Peyer's patch (tissue), 4 donors: ENCODE measurements at regions not wholly inside any gene's neighbourhood (a gene's known extent, or its start where the extent isn't known, plus 50 kb on each side); places are given as distances from the start of the nearest gene placed in this dataset.

Source experiments
- DNase-seq, 3 donors: peaks; one replicate each; pipeline ENCODE4 v3.0.0-alpha.2; 2017 to 2019
- H3K27ac ChIP-seq, 4 donors: fragments of 200-600 bp; sonication (generic); one replicate each; pipeline ENCODE4 v1.5.1; 2016 to 2019
- H3K27me3 ChIP-seq, 2 donors: fragments of 200-600 bp; sonication (generic); one replicate each; pipeline ENCODE4 v1.5.1; 2019
- H3K36me3 ChIP-seq, 3 donors: fragments of 200-600 bp; sonication (generic); one replicate each; pipeline ENCODE4 v1.5.1; 2016 to 2019
- H3K4me1 ChIP-seq, 4 donors: fragments of 200-600 bp; sonication (generic); one replicate each; pipeline ENCODE4 v1.5.1; 2016 to 2019
- H3K4me3 ChIP-seq, 4 donors: fragments of 200-600 bp; sonication (generic); 1 replicate in 3 of 4; 2 replicates in 1 of 4; pipeline ENCODE4 v1.5.1; 2016 to 2019; ENCODE audit warnings: mild to moderate bottlenecking in 1 of 4
- H3K9me3 ChIP-seq, 4 donors: fragments of 200-600 bp; sonication (generic); one replicate each; pipeline ENCODE4 v1.5.1; 2016 to 2019; ENCODE audit warnings: mild to moderate bottlenecking in 1 of 4
- POLR2A ChIP-seq, 2 donors: fragments of 450-650 bp; IDR thresholded peaks; one replicate each; pipeline ENCODE4 v1.5.1; 2017; ENCODE audit warnings: antibody characterized with exemption in 2 of 2, mild to moderate bottlenecking in 2 of 2, moderate library complexity in 2 of 2
- TF ChIP-seq, protein P1 (sequence below), 6 experiments: fragments of 450-650 bp in 4 of 6; fragments of 200-600 bp in 2 of 6; sonication (generic) in 1 of 6; IDR thresholded peaks; one replicate each; pipeline ENCODE4 v1.5.1; 2017 to 2019; ENCODE audit warnings: antibody characterized with exemption in 6 of 6, mild to moderate bottlenecking in 3 of 6, moderate library complexity in 1 of 6

- Histone ChIP-seq H3K9me3 (no peaks in the 10 kb centered on the region), H3K4me1 (no peaks in the 10 kb centered on the region), H3K27me3 (no peaks in the 10 kb centered on the region), H3K27ac (no peak overlapping the region), H3K4me3 (no peak overlapping the region), H3K36me3 (no peaks in the 10 kb centered on the region)
- DNase-seq = no peak
- TF ChIP-seq, protein P1, sequence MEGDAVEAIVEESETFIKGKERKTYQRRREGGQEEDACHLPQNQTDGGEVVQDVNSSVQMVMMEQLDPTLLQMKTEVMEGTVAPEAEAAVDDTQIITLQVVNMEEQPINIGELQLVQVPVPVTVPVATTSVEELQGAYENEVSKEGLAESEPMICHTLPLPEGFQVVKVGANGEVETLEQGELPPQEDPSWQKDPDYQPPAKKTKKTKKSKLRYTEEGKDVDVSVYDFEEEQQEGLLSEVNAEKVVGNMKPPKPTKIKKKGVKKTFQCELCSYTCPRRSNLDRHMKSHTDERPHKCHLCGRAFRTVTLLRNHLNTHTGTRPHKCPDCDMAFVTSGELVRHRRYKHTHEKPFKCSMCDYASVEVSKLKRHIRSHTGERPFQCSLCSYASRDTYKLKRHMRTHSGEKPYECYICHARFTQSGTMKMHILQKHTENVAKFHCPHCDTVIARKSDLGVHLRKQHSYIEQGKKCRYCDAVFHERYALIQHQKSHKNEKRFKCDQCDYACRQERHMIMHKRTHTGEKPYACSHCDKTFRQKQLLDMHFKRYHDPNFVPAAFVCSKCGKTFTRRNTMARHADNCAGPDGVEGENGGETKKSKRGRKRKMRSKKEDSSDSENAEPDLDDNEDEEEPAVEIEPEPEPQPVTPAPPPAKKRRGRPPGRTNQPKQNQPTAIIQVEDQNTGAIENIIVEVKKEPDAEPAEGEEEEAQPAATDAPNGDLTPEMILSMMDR (IDR thresholded peaks at IDR 0.05) = peak; percentile 37 to 98 (median 82)
- no peak for TF ChIP-seq POLR2A (IDR thresholded peaks at IDR 0.05)
These were observed 117.6 kb downstream of the FAM124B start for GRCh38 chr2:224284134-224284946.

- no peak for DNase-seq
- no peaks in the 10 kb centered on the region for H3K9me3 ChIP-seq
- no peaks in the 10 kb centered on the region for H3K27me3 ChIP-seq
- H3K36me3 ChIP-seq = no peaks in the 10 kb centered on the region
- no peak for TF ChIP-seq POLR2A (IDR thresholded peaks at IDR 0.05)
- TF ChIP-seq, protein P1 (IDR thresholded peaks at IDR 0.05) = no peak
- no peaks in the 10 kb centered on the region for H3K4me1 ChIP-seq
- no peak overlapping the region for H3K4me3 ChIP-seq
- no peak overlapping the region for H3K27ac ChIP-seq
These were observed 118.4 kb downstream of the FAM124B start for GRCh38 chr2:224283466-224283965.

GRCh38 chr2:224281374-224281773 is 120.5 kb downstream of the FAM124B start:
- no peak for DNase-seq
- Histone ChIP-seq H3K27me3 (no peaks in the 10 kb centered on the region), H3K4me1 (no peaks in the 10 kb centered on the region), H3K4me3 (no peak overlapping the region), H3K27ac (no peak overlapping the region), H3K36me3 (no peaks in the 10 kb centered on the region), H3K9me3 (no peaks in the 10 kb centered on the region)
- TF ChIP-seq, protein P1 (IDR thresholded peaks at IDR 0.05) = no peak
- no peak for TF ChIP-seq POLR2A (IDR thresholded peaks at IDR 0.05)

- no peak overlapping the region for H3K27ac ChIP-seq
- no peaks in the 10 kb centered on the region for H3K36me3 ChIP-seq
- DNase-seq = no peak
- H3K9me3 ChIP-seq = no peaks in the 10 kb centered on the region
- H3K4me1 ChIP-seq = no peaks in the 10 kb centered on the region
- H3K27me3 ChIP-seq = no peaks in the 10 kb centered on the region
- no peak for TF ChIP-seq POLR2A (IDR thresholded peaks at IDR 0.05)
- TF ChIP-seq, protein P1 (IDR thresholded peaks at IDR 0.05) = no peak
- no peak overlapping the region for H3K4me3 ChIP-seq
These were observed 123.4 kb downstream of the FAM124B start for GRCh38 chr2:224278531-224278930.

DNA sequence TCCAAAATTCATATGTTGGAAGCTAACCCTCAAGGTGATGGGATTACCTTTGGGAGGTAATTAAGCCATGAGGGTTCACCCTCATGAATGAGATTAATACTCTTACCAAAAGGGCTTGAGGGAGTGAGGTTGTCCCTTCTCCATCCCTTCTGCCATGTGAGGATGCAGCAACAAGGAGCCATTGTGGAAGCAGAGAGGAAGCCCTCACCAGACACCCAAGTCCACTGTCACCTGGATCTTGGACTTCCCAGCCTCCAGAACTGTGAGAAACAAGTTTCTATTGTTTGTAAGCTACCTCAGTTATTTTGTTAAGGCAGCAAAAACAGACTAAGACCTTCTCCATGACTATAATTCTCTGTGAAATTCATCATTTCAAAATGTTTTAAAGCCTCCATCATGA is 125.7 kb downstream of the FAM124B start:
- Histone ChIP-seq H3K36me3 (no peaks in the 10 kb centered on the region), H3K27ac (no peak overlapping the region), H3K4me1 (no peaks in the 10 kb centered on the region), H3K9me3 (no peaks in the 10 kb centered on the region), H3K4me3 (no peak overlapping the region), H3K27me3 (no peaks in the 10 kb centered on the region)
- TF ChIP-seq POLR2A (IDR thresholded peaks at IDR 0.05) = no peak
- TF ChIP-seq, protein P1 (IDR thresholded peaks at IDR 0.05) = no peak
- no peak for DNase-seq
